ENCODE measurements at regions not wholly inside any gene's neighbourhood (a gene's known extent, or its start where the extent isn't known, plus 50 kb on each side); places are given as distances from the start of the nearest gene placed in this dataset.

DNA sequence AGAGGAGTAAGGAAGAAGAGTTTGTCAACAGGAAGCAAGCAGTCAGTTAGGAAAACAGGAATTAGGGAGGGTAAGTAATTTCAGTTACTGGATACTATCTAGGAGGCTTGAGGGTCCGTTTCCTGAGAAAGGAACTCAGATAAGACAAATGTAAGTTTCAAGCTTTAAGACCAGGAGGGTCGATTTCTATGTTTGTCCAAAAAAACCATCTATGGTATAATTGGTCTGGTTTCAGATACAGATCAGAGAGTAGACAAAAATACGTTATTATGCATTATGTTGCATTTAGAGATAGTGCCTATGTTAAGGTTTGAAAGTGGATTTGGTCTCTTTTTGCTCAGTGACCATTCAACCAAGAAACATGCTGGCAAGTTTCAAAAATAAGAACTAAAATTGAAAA, 789.6 kb upstream of the PCDH20 start:
- Histone ChIP-seq H2BK12ac (ENCODE audit: insufficient read length, low read depth, low read length) (no peak overlapping the region), H3K14ac (ENCODE audit: insufficient read depth, low read length) (no peak overlapping the region), H3T11ph (ENCODE audit: low read length) (no peak overlapping the region), H4K20me1 (ENCODE audit: control insufficient read depth, insufficient read depth, insufficient read length) (no peaks in the 10 kb centered on the region), H3K4me1 (ENCODE audit: insufficient read depth, low read length) (no peaks in the 10 kb centered on the region), H3K9ac (ENCODE audit: extremely low read depth, insufficient read length, low read length) (no peak overlapping the region), H2BK20ac (ENCODE audit: low read depth, low read length, poor library complexity, severe bottlenecking) (no peak overlapping the region), H3K9me3 (ENCODE audit: control insufficient read depth, low read depth, low read length) (no peaks in the 10 kb centered on the region), H2BK5ac (ENCODE audit: insufficient read length, low read length) (no peak overlapping the region), H3K79me1 (ENCODE audit: insufficient read depth, low read depth, low read length, poor library complexity, severe bottlenecking) (no peaks in the 10 kb centered on the region), H4K91ac (ENCODE audit: insufficient read length, low read depth, low read length) (no peak overlapping the region), H3K4ac (ENCODE audit: low read depth, low read length) (no peak overlapping the region), H3K56ac (ENCODE audit: insufficient read length, low read depth, low read length) (no peak overlapping the region), H3K27me3 (ENCODE audit: insufficient read depth, low read length) (no peaks in the 10 kb centered on the region), H2BK120ac (ENCODE audit: low read depth, low read length, poor library complexity, severe bottlenecking) (no peak overlapping the region), H3K18ac (ENCODE audit: insufficient read length, low read depth, low read length) (no peak overlapping the region), H3K79me2 (ENCODE audit: insufficient read depth, low read length) (no peaks in the 10 kb centered on the region), H3K23ac (ENCODE audit: insufficient read length, low read depth, low read length) (no peak overlapping the region), H4K5ac (ENCODE audit: insufficient read length, low read depth, low read length) (no peak overlapping the region), H3K27ac (ENCODE audit: insufficient read length, low read depth, low read length) (no peak overlapping the region), H4K8ac (replicated peaks; ENCODE audit: insufficient read length, low read depth, low read length) (no peak overlapping the region), H3K4me2 (ENCODE audit: insufficient read depth, insufficient read length, low read length) (no peak overlapping the region), H3K23me2 (ENCODE audit: insufficient read length, low read depth, low read length, poor library complexity, severe bottlenecking) (no peaks in the 10 kb centered on the region), H2AK5ac (ENCODE audit: insufficient read length, low read length) (no peak overlapping the region), H2BK15ac (ENCODE audit: low read depth, low read length) (no peak overlapping the region), H2AFZ (ENCODE audit: low read length) (no peak overlapping the region)
- H3K36me3 Mint-ChIP-seq (ENCODE audit: insufficient read depth in 1 of 3, low read depth in 3 of 3), result peaks cover 3 to 8% (median 7%) of the 10 kb centered on the region in 3 experiments; a peak in 6 of 7 replicates
- TF ChIP-seq, protein P1, sequence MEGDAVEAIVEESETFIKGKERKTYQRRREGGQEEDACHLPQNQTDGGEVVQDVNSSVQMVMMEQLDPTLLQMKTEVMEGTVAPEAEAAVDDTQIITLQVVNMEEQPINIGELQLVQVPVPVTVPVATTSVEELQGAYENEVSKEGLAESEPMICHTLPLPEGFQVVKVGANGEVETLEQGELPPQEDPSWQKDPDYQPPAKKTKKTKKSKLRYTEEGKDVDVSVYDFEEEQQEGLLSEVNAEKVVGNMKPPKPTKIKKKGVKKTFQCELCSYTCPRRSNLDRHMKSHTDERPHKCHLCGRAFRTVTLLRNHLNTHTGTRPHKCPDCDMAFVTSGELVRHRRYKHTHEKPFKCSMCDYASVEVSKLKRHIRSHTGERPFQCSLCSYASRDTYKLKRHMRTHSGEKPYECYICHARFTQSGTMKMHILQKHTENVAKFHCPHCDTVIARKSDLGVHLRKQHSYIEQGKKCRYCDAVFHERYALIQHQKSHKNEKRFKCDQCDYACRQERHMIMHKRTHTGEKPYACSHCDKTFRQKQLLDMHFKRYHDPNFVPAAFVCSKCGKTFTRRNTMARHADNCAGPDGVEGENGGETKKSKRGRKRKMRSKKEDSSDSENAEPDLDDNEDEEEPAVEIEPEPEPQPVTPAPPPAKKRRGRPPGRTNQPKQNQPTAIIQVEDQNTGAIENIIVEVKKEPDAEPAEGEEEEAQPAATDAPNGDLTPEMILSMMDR (conservative IDR thresholded peaks at IDR 0.05), result no peak
- H3K4me3 Mint-ChIP-seq, result no peak overlapping the region
- no peaks in the 10 kb centered on the region for H3K27me3 Mint-ChIP-seq (ENCODE audit: low read depth)
- H3K27ac Mint-ChIP-seq, result no peak overlapping the region
- no peak for DNase-seq
- no CpG with 5 or more reads among the region's 3 CpGs for WGBS (ENCODE audit: extremely low coverage, insufficient read length, low lambda C conversion rate)
- peaks cover 9 to 10% of the 10 kb centered on the region in 2 experiments; a peak in 4 of 5 replicates for H3K9me3 Mint-ChIP-seq
- H3K4me1 Mint-ChIP-seq, result peaks cover 2 to 8% of the 10 kb centered on the region in 2 experiments; a peak in 3 of 4 replicates
